Panc1 (cell line): ENCODE measurements at regions not wholly inside any gene's neighbourhood (a gene's known extent, or its start where the extent isn't known, plus 50 kb on each side); places are given as distances from the start of the nearest gene placed in this dataset.

Experiments
- CTCF ChIP-seq: fragments of 450-650 bp; IDR thresholded peaks from 2 replicates; pipeline ENCODE4 v1.5.1; 2017; ENCODE audit warnings: mild to moderate bottlenecking
- POLR2AphosphoS5 ChIP-seq: IDR thresholded peaks from 2 replicates; pipeline ENCODE4 v1.6.1; 2012; ENCODE audit warnings: mild to moderate bottlenecking, low read depth, low read length, moderate library complexity
- REST ChIP-seq, 2 experiments: IDR thresholded peaks; 2 replicates each; pipeline ENCODE4 v1.6.1; 2011 to 2012; ENCODE audit warnings: low read depth in 2 of 2, control low read depth in 1 of 2, low read length in 1 of 2, mild to moderate bottlenecking in 1 of 2, moderate library complexity in 1 of 2; ENCODE audit not compliant: insufficient read depth in 1 of 2
- SIN3A ChIP-seq: IDR thresholded peaks from 2 replicates; pipeline ENCODE4 v1.6.1; 2012; ENCODE audit warnings: low read depth, mild to moderate bottlenecking, low read length, moderate library complexity, borderline replicate concordance; ENCODE audit not compliant: insufficient read depth

- TF ChIP-seq CTCF (no peak), POLR2AphosphoS5 (no peak), SIN3A (no peak), REST (IDR thresholded peaks at IDR 0.05; ENCODE audit: insufficient read depth in 1 of 2, low read depth in 2 of 2, low read length in 1 of 2) (no peak)
These were observed 187.4 kb downstream of the C16orf95 start for GRCh38 chr16:87129771-87130170.
